Gastroesophageal sphincter (tissue), 3 donors: ENCODE measurements at regions not wholly inside any gene's neighbourhood (a gene's known extent, or its start where the extent isn't known, plus 50 kb on each side); places are given as distances from the start of the nearest gene placed in this dataset.
"Not testable (repeated sequence)": the region's sequence is repeated elsewhere in the genome, so short reads cannot be mapped to it uniquely, and the experiment has no call there.

ENCODE experiments used
- EP300 ChIP-seq: sonication (generic); formaldehyde crosslinking; IDR thresholded peaks from one replicate; pipeline ENCODE4 v1.6.1; 2017; ENCODE audit warnings: antibody characterized with exemption, mild to moderate bottlenecking
- POLR2A ChIP-seq, 2 donors: fragments of 450-650 bp; IDR thresholded peaks; one replicate each; pipeline ENCODE4 v1.6.1; 2017; ENCODE audit warnings: antibody characterized with exemption in 2 of 2, mild to moderate bottlenecking in 2 of 2, moderate library complexity in 1 of 2
- TF ChIP-seq, protein P1 (sequence below), 4 experiments: fragments of 200-600 bp in 2 of 4; fragments of 450-650 bp in 2 of 4; sonication (generic) in 1 of 4; IDR thresholded peaks; one replicate each; pipeline ENCODE4 v1.5.1; 2017 to 2019; ENCODE audit warnings: antibody characterized with exemption in 4 of 4, mild to moderate bottlenecking in 2 of 4, moderate library complexity in 2 of 4

DNA sequence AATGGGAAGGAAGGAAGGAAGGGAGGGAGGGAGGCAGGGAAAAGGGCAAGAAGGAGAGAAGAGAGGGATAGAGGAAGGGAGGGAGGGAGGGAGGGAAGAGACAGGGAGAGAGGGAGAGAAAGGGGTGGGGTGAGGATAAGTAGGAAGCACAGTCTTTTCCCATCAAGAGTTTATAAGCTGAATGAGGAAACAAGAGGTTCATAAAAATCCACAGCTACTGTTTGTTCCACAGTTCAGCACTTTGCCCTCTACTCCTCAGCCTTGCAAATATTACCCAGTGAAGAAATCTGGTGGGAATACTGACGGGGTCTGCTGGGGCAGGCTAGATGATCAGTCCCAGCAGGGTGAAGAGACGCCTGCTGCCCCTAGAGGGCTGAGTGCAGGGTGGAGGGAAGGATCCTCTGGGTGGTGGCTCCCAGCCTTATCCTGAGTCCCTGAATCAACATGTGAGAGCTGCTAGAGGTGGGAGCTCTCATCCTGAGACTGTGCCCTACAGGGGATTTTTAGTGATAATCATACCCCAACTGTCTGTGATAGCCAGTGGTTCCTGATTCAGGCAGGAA is 233.9 kb upstream of the NBPF12 start:
- TF ChIP-seq, protein P1, sequence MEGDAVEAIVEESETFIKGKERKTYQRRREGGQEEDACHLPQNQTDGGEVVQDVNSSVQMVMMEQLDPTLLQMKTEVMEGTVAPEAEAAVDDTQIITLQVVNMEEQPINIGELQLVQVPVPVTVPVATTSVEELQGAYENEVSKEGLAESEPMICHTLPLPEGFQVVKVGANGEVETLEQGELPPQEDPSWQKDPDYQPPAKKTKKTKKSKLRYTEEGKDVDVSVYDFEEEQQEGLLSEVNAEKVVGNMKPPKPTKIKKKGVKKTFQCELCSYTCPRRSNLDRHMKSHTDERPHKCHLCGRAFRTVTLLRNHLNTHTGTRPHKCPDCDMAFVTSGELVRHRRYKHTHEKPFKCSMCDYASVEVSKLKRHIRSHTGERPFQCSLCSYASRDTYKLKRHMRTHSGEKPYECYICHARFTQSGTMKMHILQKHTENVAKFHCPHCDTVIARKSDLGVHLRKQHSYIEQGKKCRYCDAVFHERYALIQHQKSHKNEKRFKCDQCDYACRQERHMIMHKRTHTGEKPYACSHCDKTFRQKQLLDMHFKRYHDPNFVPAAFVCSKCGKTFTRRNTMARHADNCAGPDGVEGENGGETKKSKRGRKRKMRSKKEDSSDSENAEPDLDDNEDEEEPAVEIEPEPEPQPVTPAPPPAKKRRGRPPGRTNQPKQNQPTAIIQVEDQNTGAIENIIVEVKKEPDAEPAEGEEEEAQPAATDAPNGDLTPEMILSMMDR (IDR thresholded peaks at IDR 0.05), result not testable (repeated sequence)
- not testable (repeated sequence) for TF ChIP-seq POLR2A (IDR thresholded peaks at IDR 0.05); EP300
